Esophagus squamous epithelium (tissue), 5 donors: ENCODE measurements at regions not wholly inside any gene's neighbourhood (a gene's known extent, or its start where the extent isn't known, plus 50 kb on each side); places are given as distances from the start of the nearest gene placed in this dataset.

Experiments
- DNase-seq: peaks from one replicate; lab custom pipeline; 2025; lab: John Stamatoyannopoulos, UW
- H3K27ac ChIP-seq, 4 donors: fragments of 200-600 bp; sonication (generic); one replicate each; pipeline ENCODE4 v1.5.1; 2016 to 2019; ENCODE audit warnings: mild to moderate bottlenecking in 1 of 4
- H3K27me3 ChIP-seq, 4 donors: fragments of 200-600 bp; sonication (generic); 1 replicate in 3 of 4; 2 replicates in 1 of 4; pipeline versions ENCODE4 v1.5.1 to v1.6.0; 2017 to 2021; ENCODE audit warnings: antibody characterized with exemption in 1 of 4
- H3K36me3 ChIP-seq, 3 donors: fragments of 200-600 bp; sonication (generic); one replicate each; pipeline ENCODE4 v1.5.1; 2016 to 2019
- H3K4me1 ChIP-seq, 3 donors: fragments of 200-600 bp; sonication (generic); one replicate each; pipeline ENCODE4 v1.5.1; 2017 to 2019
- H3K4me3 ChIP-seq, 4 donors: fragments of 200-600 bp; sonication (generic); 1 replicate in 3 of 4; 2 replicates in 1 of 4; pipeline ENCODE4 v1.5.1; 2016 to 2019; ENCODE audit warnings: mild to moderate bottlenecking in 2 of 4, moderate library complexity in 1 of 4
- H3K9me3 ChIP-seq, 3 donors: fragments of 200-600 bp; sonication (generic); one replicate each; pipeline ENCODE4 v1.5.1; 2016 to 2019
- POLR2A ChIP-seq, 4 donors: fragments of 450-650 bp; IDR thresholded peaks; one replicate each; pipeline ENCODE4 v1.6.1; 2017; ENCODE audit warnings: antibody characterized with exemption in 4 of 4, mild to moderate bottlenecking in 4 of 4, moderate library complexity in 3 of 4
- WGBS, 2 donors: methylation state at CpG; one replicate each; pipeline ENCODE4 v1.1.5; 2018; 5-methylcytosine and 5-hydroxymethylcytosine counted together
- intact Hi-C: fragments of 100-400 bp; cut with DNase I; formaldehyde crosslinking; loops from one replicate; pipeline ENCODE4 v1.15.0; 2022
- TF ChIP-seq, protein P1 (sequence below), 6 experiments: fragments of 450-650 bp in 4 of 6; fragments of 200-600 bp in 2 of 6; sonication (generic) in 2 of 6; IDR thresholded peaks; one replicate each; pipeline ENCODE4 v1.5.1; 2016 to 2019; ENCODE audit warnings: antibody characterized with exemption in 6 of 6, mild to moderate bottlenecking in 4 of 6, moderate library complexity in 4 of 6
- donor health status: DM: yes; HTN: yes; CAD: no.

DNA sequence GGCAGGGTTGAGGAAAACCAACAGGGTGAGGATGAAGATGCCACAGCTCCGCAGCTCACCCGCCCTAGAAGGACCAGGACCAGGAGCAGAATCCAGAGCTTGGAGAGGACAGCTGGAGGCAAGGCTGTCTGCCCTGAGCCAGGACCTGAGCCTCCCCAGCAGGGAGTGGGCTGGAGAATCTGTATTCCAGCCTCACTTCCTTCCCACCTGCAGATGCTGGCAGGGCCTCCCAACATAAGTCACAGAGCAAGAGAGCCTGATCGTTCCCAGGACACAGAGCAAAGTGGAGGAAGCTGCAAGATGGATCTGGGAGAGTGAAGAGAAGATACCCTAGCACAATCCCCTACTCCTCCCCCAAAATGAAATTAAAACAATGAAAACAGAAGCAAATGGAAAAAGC lies 61.7 kb upstream of the WASF3 start:
- Histone ChIP-seq H3K4me3 (no peak overlapping the region), H3K36me3 (no peaks in the 10 kb centered on the region), H3K27ac (no peak overlapping the region), H3K4me1 (peaks cover 0 to 23% (median 0%) of the 10 kb centered on the region in 3 donors), H3K9me3 (no peaks in the 10 kb centered on the region), H3K27me3 (no peaks in the 10 kb centered on the region)
- WGBS, 2 donors, result 38 to 75% methylated on average over 1 to 3 of the region's 3 CpGs
- no peak for TF ChIP-seq POLR2A (IDR thresholded peaks at IDR 0.05)
- TF ChIP-seq, protein P1, sequence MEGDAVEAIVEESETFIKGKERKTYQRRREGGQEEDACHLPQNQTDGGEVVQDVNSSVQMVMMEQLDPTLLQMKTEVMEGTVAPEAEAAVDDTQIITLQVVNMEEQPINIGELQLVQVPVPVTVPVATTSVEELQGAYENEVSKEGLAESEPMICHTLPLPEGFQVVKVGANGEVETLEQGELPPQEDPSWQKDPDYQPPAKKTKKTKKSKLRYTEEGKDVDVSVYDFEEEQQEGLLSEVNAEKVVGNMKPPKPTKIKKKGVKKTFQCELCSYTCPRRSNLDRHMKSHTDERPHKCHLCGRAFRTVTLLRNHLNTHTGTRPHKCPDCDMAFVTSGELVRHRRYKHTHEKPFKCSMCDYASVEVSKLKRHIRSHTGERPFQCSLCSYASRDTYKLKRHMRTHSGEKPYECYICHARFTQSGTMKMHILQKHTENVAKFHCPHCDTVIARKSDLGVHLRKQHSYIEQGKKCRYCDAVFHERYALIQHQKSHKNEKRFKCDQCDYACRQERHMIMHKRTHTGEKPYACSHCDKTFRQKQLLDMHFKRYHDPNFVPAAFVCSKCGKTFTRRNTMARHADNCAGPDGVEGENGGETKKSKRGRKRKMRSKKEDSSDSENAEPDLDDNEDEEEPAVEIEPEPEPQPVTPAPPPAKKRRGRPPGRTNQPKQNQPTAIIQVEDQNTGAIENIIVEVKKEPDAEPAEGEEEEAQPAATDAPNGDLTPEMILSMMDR (IDR thresholded peaks at IDR 0.05), result no peak
- intact Hi-C loops, result loop anchor here (5.0 kb wide), 1 partner anchor 313 kb away; no protein-coding TSS in a partner anchor
- no peak for DNase-seq

DNA sequence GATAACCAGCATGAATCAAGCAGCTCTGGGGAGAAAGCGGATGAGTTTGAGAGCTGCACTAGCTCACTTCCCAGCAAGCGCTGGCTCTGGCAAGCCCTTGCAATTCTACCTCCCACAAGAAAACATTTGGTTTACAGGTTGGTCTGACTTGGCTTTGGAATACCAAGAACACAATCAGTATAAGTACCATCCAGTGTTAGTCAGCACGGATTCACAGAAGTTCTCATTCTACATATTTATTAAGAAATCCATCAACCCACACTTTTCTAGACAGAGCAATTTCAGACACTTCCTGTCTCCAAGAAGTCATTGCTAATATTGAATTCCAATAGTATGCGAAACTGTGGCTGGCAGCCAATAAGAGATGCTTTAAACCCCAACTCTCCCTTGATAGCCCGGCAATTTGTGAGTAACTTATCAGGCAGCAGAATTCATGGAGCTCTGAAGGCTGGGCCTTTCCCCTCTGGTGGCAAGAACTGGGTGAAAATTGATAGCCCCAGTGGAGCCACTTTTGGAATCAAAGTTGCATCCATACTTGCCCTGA lies 59.4 kb upstream of the WASF3 start:
- peaks cover 0 to 23% (median 0%) of the 10 kb centered on the region in 3 donors for H3K4me1 ChIP-seq
- no peak for DNase-seq
- TF ChIP-seq, protein P1 (IDR thresholded peaks at IDR 0.05), result no peak
- TF ChIP-seq POLR2A (IDR thresholded peaks at IDR 0.05), result no peak
- no peak overlapping the region for H3K4me3 ChIP-seq
- 70 to 73% methylated on average over 5 of the region's 5 CpGs for WGBS, 2 donors
- no peaks in the 10 kb centered on the region for H3K27me3 ChIP-seq
- intact Hi-C loops, result loop anchor here (5.0 kb wide), 1 partner anchor 316 kb away; no protein-coding TSS in a partner anchor
- no peaks in the 10 kb centered on the region for H3K36me3 ChIP-seq
- no peaks in the 10 kb centered on the region for H3K9me3 ChIP-seq
- H3K27ac ChIP-seq, result no peak overlapping the region

DNA sequence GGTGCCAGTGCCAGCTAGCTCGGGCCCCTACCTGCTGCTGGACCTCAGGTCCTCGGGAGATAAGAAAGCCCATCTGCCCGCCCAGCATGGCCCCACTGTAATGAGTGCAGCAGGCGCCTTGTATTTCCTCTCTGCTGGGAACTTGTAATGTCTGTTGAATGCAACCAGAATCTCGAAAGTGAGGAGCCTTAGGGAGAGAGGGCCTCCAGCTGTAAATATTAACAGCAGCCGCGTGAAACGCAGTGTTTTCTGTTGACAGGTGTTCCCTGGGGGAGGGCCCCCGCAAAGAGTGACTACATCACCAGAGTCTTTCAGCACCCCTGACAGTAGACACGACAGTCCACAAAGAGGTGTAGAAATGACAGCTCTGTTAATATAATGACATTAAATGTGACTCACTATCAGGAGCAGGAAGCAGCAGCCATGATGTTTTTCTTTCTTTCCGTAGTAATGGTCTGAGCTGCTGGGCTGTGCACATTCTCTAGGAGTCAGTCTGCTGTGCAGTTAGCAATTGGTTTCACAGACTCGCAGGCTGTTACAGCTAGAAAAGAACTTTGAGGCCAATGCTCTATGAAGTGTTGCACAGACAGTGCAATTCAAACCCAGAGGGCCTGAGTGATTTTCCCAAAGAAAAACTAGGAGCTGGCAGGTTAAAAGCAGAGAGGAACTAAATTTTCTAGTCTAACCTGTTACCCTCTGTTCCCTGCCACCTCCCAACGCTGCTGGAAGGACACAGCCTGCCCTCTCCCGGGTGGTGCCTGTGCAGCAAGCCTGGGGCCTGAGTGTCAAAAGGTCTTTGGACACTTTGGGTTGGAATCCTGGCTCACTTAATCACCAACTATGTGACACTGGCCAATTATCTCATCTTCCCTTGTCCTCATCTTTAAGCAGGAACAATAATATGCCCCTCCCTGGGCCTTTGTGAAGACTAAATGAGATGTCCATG lies 58.6 kb upstream of the WASF3 start:
- no peak for DNase-seq
- intact Hi-C loops, result loop anchor here (5.0 kb wide), 1 partner anchor 317 kb away; no protein-coding TSS in a partner anchor
- H3K36me3 ChIP-seq, result no peaks in the 10 kb centered on the region
- peak overlapping the region in 2 of 4 donors; percentile 5 to 31 for H3K27ac ChIP-seq
- TF ChIP-seq, protein P1 (IDR thresholded peaks at IDR 0.05), result peak in 1 of 6 experiments; percentile 27
- no peak for TF ChIP-seq POLR2A (IDR thresholded peaks at IDR 0.05)
- peaks cover 0 to 23% (median 0%) of the 10 kb centered on the region in 3 donors for H3K4me1 ChIP-seq
- H3K9me3 ChIP-seq, result no peaks in the 10 kb centered on the region
- peaks cover 0 to 4% (median 0%) of the 10 kb centered on the region in 4 donors for H3K27me3 ChIP-seq
- 51 to 52% methylated on average over 9 to 14 of the region's 14 CpGs for WGBS, 2 donors
- no peak overlapping the region for H3K4me3 ChIP-seq

DNA sequence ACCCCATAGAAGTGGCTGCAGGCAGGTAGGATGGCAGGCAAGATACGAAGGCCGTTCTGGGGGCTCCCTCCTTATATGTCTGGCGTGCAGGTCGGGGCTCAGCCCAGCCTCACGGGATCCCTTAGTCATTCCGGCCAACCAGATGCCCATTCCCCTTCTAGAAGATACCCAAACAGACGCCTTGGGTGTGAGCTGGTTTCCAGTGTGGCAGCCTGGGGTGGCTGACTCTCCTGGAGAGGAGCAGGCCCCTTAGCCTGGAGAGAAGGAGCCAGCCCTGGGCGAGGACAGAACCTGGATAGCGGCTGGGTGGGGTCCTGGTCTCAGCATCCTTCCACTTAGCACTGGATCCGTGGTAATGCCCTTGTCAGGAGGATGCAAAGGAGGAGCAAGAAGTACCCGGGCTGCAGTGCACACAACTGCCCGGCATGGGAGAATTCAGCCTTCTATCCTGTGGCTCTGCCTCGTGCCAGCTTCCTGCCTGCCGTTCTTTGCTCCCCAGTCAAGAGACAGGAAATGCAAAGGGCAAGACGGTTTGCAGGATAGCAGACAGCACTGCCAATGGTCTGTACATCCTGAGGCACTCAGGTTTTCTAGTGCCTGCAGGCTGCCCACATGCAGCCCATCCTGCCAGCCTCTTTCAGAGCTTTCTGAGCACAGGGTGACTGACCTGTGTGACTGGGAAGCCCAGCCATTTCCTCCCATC lies 56.7 kb upstream of the WASF3 start:
- intact Hi-C loops, result no loop called here
- DNase-seq, result no peak
- H3K4me1 ChIP-seq, result peaks cover 0 to 23% (median 0%) of the 10 kb centered on the region in 3 donors
- no peaks in the 10 kb centered on the region for H3K36me3 ChIP-seq
- H3K27me3 ChIP-seq, result peaks cover 0 to 4% (median 0%) of the 10 kb centered on the region in 4 donors
- no peak for TF ChIP-seq POLR2A (IDR thresholded peaks at IDR 0.05)
- TF ChIP-seq, protein P1 (IDR thresholded peaks at IDR 0.05), result no peak
- no peak overlapping the region for H3K27ac ChIP-seq
- H3K9me3 ChIP-seq, result no peaks in the 10 kb centered on the region
- H3K4me3 ChIP-seq, result no peak overlapping the region
- 49% methylated on average over 8 of the region's 15 CpGs; no CpG with 5 or more reads in 1 of the 2 donors for WGBS, 2 donors
